NCI-H2081 (cell line): ENCODE measurements at regions not wholly inside any gene's neighbourhood (a gene's known extent, or its start where the extent isn't known, plus 50 kb on each side); places are given as distances from the start of the nearest gene placed in this dataset.
A peak's percentile ranks its signal among the peaks of the same experiment; 100 is the strongest.

Experiments used
- DNase-seq, 2 experiments: peaks; one replicate each; lab custom pipeline; 2025; lab: John Stamatoyannopoulos, UW

GRCh38 chr7:81648716-81649115 is 121.1 kb downstream of the HGF start:
- DNase-seq = no peak

- DNase-seq = no peak
Observed at GRCh38 chr7:81645435-81645834, 124.4 kb downstream of the HGF start.

- no peak for DNase-seq
Observed at GRCh38 chr7:81641873-81642272, 128.0 kb downstream of the HGF start.

- DNase-seq = peak; percentile 3 to 51
Observed at GRCh38 chr7:81638198-81638597, 131.6 kb downstream of the HGF start.

GRCh38 chr7:81637534-81637933 is 132.3 kb downstream of the HGF start:
- no peak for DNase-seq

- DNase-seq = no peak
Observed at GRCh38 chr7:81632418-81632817, 137.4 kb downstream of the HGF start.

GRCh38 chr7:81630600-81630999 is 139.2 kb downstream of the HGF start:
- DNase-seq = no peak

GRCh38 chr7:81629702-81630101 is 140.1 kb downstream of the HGF start:
- DNase-seq = no peak

GRCh38 chr7:81628951-81629350 is 140.9 kb downstream of the HGF start:
- DNase-seq = no peak

GRCh38 chr7:81627536-81628287 is 142.1 kb downstream of the HGF start:
- DNase-seq = no peak

GRCh38 chr7:81626008-81626407 is 143.8 kb downstream of the HGF start:
- no peak for DNase-seq

- DNase-seq = no peak
Observed at GRCh38 chr7:81624650-81625631, 144.9 kb downstream of the HGF start.

- DNase-seq = no peak
Observed at GRCh38 chr7:81624021-81624592, 145.7 kb downstream of the HGF start.

GRCh38 chr7:81623251-81623855 is 146.5 kb downstream of the HGF start:
- no peak for DNase-seq

- DNase-seq = no peak
Observed at GRCh38 chr7:81621893-81622292, 148.0 kb downstream of the HGF start.

- DNase-seq = no peak
Observed at GRCh38 chr7:81618396-81619014, 151.3 kb downstream of the HGF start.

- no peak for DNase-seq
Observed at GRCh38 chr7:81616951-81617350, 152.9 kb downstream of the HGF start.

GRCh38 chr7:81611805-81612204 is 158.0 kb downstream of the HGF start:
- DNase-seq = no peak

- DNase-seq = no peak
Observed at GRCh38 chr7:81611040-81611439, 158.8 kb downstream of the HGF start.

- DNase-seq = no peak
Observed at GRCh38 chr7:81608748-81609382, 161.0 kb downstream of the HGF start.

- DNase-seq = no peak
Observed at GRCh38 chr7:81607987-81608386, 161.9 kb downstream of the HGF start.
